ENCODE measurements at regions not wholly inside any gene's neighbourhood (a gene's known extent, or its start where the extent isn't known, plus 50 kb on each side); places are given as distances from the start of the nearest gene placed in this dataset.

DNA sequence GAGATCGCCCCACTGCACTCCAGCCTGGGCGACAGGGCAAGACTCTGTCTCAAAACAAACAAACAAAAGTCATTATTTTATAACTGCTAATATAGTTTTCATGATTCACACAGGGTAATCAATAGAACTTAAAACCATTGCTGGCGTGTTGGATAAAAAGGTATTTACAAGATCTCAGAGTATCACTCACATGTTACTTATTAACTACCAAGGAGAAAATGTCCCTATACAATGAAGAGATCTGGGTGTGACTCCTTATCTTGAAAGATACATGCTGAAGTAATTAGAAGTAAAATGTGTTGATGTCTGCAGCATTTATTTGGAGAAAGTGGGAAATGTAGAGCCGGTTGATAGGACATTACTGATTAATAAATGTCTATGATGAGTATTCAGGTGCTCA lies 57.3 kb upstream of the PIK3C2G start:
- TF ChIP-seq SPI1 (IDR thresholded peaks at IDR 0.05; ENCODE audit: low read depth, low read length) (no peak), TAF1 (IDR thresholded peaks at IDR 0.05; ENCODE audit: low read depth, low read length) (no peak), POLR2A (IDR thresholded peaks at IDR 0.05; ENCODE audit: low read depth, low read length) (no peak)

All from GM12891 (cell line).